Erythroblast (primary cell): ENCODE measurements at regions not wholly inside any gene's neighbourhood (a gene's known extent, or its start where the extent isn't known, plus 50 kb on each side); places are given as distances from the start of the nearest gene placed in this dataset.

Experiments used
- GATA1 ChIP-seq: IDR thresholded peaks from 2 replicates; pipeline ENCODE4 v1.6.1; 2011; ENCODE audit warnings: low read depth, mild to moderate bottlenecking, control low read depth, low read length, moderate library complexity
- POLR2A ChIP-seq: IDR thresholded peaks from 2 replicates; pipeline ENCODE4 v1.6.1; 2011; ENCODE audit warnings: mild to moderate bottlenecking, low read length

GRCh38 chr1:82972841-82973553 lies 1025.9 kb downstream of the TTLL7 start:
- TF ChIP-seq POLR2A (no peak), GATA1 (no peak)
